HCT116 (cell line): ENCODE measurements at regions not wholly inside any gene's neighbourhood (a gene's known extent, or its start where the extent isn't known, plus 50 kb on each side); places are given as distances from the start of the nearest gene placed in this dataset.

Source experiments
- ATAC-seq: fragments of 200-7000 bp; cut with Tn5 transposase; 2 replicates; pipeline ENCODE4 v1.9.1; 2020; ENCODE audit warnings: mild to moderate bottlenecking, moderate library complexity
- BruUV-seq: library from RNA; stranded (reverse); fragments of 400-500 nt; replicated peaks from 2 replicates; lab custom pipeline; 2021; lab: Mats Ljungman, UMichigan
- CTCF ChIA-PET: fragments of 300-600 bp; sonication (Branson Sonifier 250); formaldehyde crosslinking; loops from one replicate; lab custom pipeline; 2021; ENCODE audit warnings: antibody characterized with exemption; lab: Charles Lee
- POLR2A ChIA-PET: fragments of 300-600, 350-600 bp; sonication (Branson Sonifier 250); formaldehyde crosslinking; loops from one replicate; lab custom pipeline; 2021; ENCODE audit warnings: antibody characterized with exemption; lab: Charles Lee
- RAD21 ChIA-PET, 2 experiments: fragments of 300-600 bp; sonication (Branson Sonifier 250); formaldehyde crosslinking; loops; one replicate each; lab custom pipeline; 2023; ENCODE audit warnings: low total read pairs in 2 of 2; ENCODE audit not compliant: uncharacterized antibody in 2 of 2, unreplicated experiment in 2 of 2, low non-redundant PET in 1 of 2; lab: Charles Lee
- DNase-seq: peaks from one replicate; pipeline ENCODE4 v3.0.0-alpha.2; 2010; ENCODE audit warnings: low read depth, low spot score
- H2AFZ ChIP-seq: fragments of 200-600 bp; shearing (Covaris generic), sonication (generic); 2 replicates; pipeline ENCODE4 v1.6.1; 2017; ENCODE audit warnings: low read depth, mixed run types, mixed read lengths, antibody characterized with exemption, low read length; ENCODE audit not compliant: poor library complexity, severe bottlenecking
- H3K27ac ChIP-seq: 2 replicates; pipeline ENCODE4 v1.5.1; 2012; ENCODE audit warnings: low read depth, low read length
- H3K27me3 ChIP-seq: fragments of 200-600 bp; sonication (generic); 2 replicates; pipeline ENCODE4 v1.6.1; 2016; ENCODE audit warnings: mixed run types, low read length, mixed read lengths; ENCODE audit not compliant: insufficient read depth
- H3K36me3 ChIP-seq, 2 experiments: fragments of 200-500 bp in 1 of 2; fragments of 200-600 bp in 1 of 2; sonication (Bioruptor generic) in 1 of 2; sonication (generic) in 1 of 2; 2 replicates each; pipeline versions ENCODE4 v1.5.1 to v1.6.1; 2014 to 2016; ENCODE audit warnings: low read length in 2 of 2, inconsistent platforms in 1 of 2, mixed read lengths in 1 of 2, mixed run types in 1 of 2; ENCODE audit not compliant: insufficient read depth in 2 of 2, control insufficient read depth in 1 of 2
- H3K4me1 ChIP-seq, 2 experiments: fragments of 200-600 bp in 1 of 2; sonication (generic) in 1 of 2; 2 replicates each; pipeline versions ENCODE4 v1.5.1 to v1.6.1; 2012 to 2017; ENCODE audit warnings: low read length in 2 of 2, inconsistent platforms in 1 of 2, mild to moderate bottlenecking in 1 of 2, mixed read lengths in 1 of 2, mixed run types in 1 of 2, moderate library complexity in 1 of 2; ENCODE audit not compliant: insufficient read depth in 2 of 2, control insufficient read depth in 1 of 2
- H3K4me2 ChIP-seq: fragments of 200-600 bp; sonication (generic); 2 replicates; pipeline ENCODE4 v1.6.1; 2017; ENCODE audit warnings: mixed run types, low read length, mixed read lengths
- H3K4me3 ChIP-seq, 2 experiments: fragments of 200-600 bp in 1 of 2; sonication (generic) in 1 of 2; replicated peaks in 1 of 2; 2 replicates each; pipeline ENCODE4 v1.5.1; 2011 to 2016; ENCODE audit warnings: low read length in 2 of 2, control low read depth in 1 of 2, low read depth in 1 of 2, mild to moderate bottlenecking in 1 of 2, mixed read lengths in 1 of 2, mixed run types in 1 of 2
- H3K79me2 ChIP-seq: fragments of 200-600 bp; sonication (generic); 2 replicates; pipeline ENCODE4 v1.6.1; 2017; ENCODE audit warnings: mild to moderate bottlenecking, mixed run types, low read length, moderate library complexity, mixed read lengths; ENCODE audit not compliant: insufficient read depth
- H3K9ac ChIP-seq: fragments of 200-600 bp; sonication (generic); 2 replicates; pipeline ENCODE4 v1.6.1; 2016; ENCODE audit warnings: low read length, mixed read lengths
- H3K9me2 ChIP-seq: fragments of 200-600 bp; sonication (generic), shearing (Covaris generic); 2 replicates; pipeline ENCODE4 v1.6.1; 2017; ENCODE audit warnings: mixed run types, mild to moderate bottlenecking, moderate library complexity; ENCODE audit not compliant: insufficient read depth
- H3K9me3 ChIP-seq, 2 experiments: fragments of 200-500 bp in 1 of 2; fragments of 200-600 bp in 1 of 2; sonication (Bioruptor generic) in 1 of 2; sonication (generic) in 1 of 2; 2 replicates each; pipeline ENCODE4 v1.6.1; 2014 to 2017; ENCODE audit warnings: low read length in 2 of 2, mixed read lengths in 2 of 2, inconsistent platforms in 1 of 2, low read depth in 1 of 2, mild to moderate bottlenecking in 1 of 2, mixed run types in 1 of 2, moderate library complexity in 1 of 2; ENCODE audit not compliant: control insufficient read depth in 1 of 2, insufficient read depth in 1 of 2
- H4K20me1 ChIP-seq: fragments of 200-600 bp; sonication (generic), shearing (Covaris generic); 2 replicates; pipeline ENCODE4 v1.6.1; 2017; ENCODE audit warnings: mixed run types, mild to moderate bottlenecking, moderate library complexity; ENCODE audit not compliant: insufficient read depth
- CBX3 ChIP-seq: IDR thresholded peaks from 2 replicates; pipeline ENCODE4 v1.6.1; 2012; ENCODE audit warnings: low read depth
- EZH2 ChIP-seq: fragments of 200-600 bp; sonication (generic); IDR thresholded peaks from 2 replicates; pipeline ENCODE4 v1.6.1; 2017; ENCODE audit warnings: antibody characterized with exemption, mixed run types
- EZH2phosphoT487 ChIP-seq: fragments of 200-600 bp; IDR thresholded peaks from 2 replicates; pipeline ENCODE4 v1.6.1; 2018; ENCODE audit warnings: antibody characterized with exemption, borderline replicate concordance
- JUND ChIP-seq: IDR thresholded peaks from 2 replicates; pipeline ENCODE4 v1.6.1; 2012
- POLR2A ChIP-seq: IDR thresholded peaks from 2 replicates; pipeline ENCODE4 v1.7.0; 2011; ENCODE audit warnings: borderline replicate concordance; ENCODE audit not compliant: insufficient read depth, insufficient read length; ENCODE audit errors: extremely low read depth
- POLR2AphosphoS5 ChIP-seq: IDR thresholded peaks from 2 replicates; pipeline ENCODE4 v1.6.1; 2011; ENCODE audit warnings: mild to moderate bottlenecking, low read depth, low read length, moderate library complexity
- RAD21 ChIP-seq: IDR thresholded peaks from 2 replicates; pipeline ENCODE4 v1.6.1; 2012; ENCODE audit warnings: low read depth, mild to moderate bottlenecking
- SP1 ChIP-seq: IDR thresholded peaks from 2 replicates; pipeline ENCODE4 v1.6.1; 2012; ENCODE audit warnings: low read depth
- SRF ChIP-seq: IDR thresholded peaks from 2 replicates; pipeline ENCODE4 v1.6.1; 2012; ENCODE audit warnings: low read depth
- TCF7L2 ChIP-seq: IDR thresholded peaks from 2 replicates; pipeline ENCODE4 v1.7.0; 2011; ENCODE audit warnings: borderline replicate concordance, inconsistent platforms; ENCODE audit not compliant: insufficient read depth, insufficient read length; ENCODE audit errors: extremely low read depth
- ZFX ChIP-seq: fragments of 450-650 bp; IDR thresholded peaks from 2 replicates; pipeline ENCODE4 v1.6.1; 2017
- ZNF274 ChIP-seq: fragments of 200-500 bp; sonication (Bioruptor generic); IDR thresholded peaks from 2 replicates; pipeline ENCODE4 v1.6.1; 2014; ENCODE audit warnings: mild to moderate bottlenecking, low read depth, low read length, inconsistent platforms
- intact Hi-C: fragments of 100-400 bp; cut with micrococcal nuclease; formaldehyde crosslinking; loops from 2 replicates; pipeline ENCODE4 v1.10.0; 2022
- TF ChIP-seq, protein P1 (sequence below): IDR thresholded peaks from 2 replicates; pipeline ENCODE4 v1.6.1; 2012
- TF ChIP-seq, protein P2 (sequence below): IDR thresholded peaks from 2 replicates; pipeline ENCODE4 v1.6.1; 2012
- TF ChIP-seq, protein P3 (sequence below), 3 experiments: fragments of 200-600 bp in 1 of 3; sonication (generic) in 1 of 3; IDR thresholded peaks in 2 of 3; conservative IDR thresholded peaks in 1 of 3; 2 replicates each; pipeline ENCODE4 v1.5.1; 2012 to 2017; ENCODE audit warnings: low read depth in 2 of 3, low read length in 2 of 3, antibody characterized with exemption in 1 of 3, borderline replicate concordance in 1 of 3, control low read depth in 1 of 3, mild to moderate bottlenecking in 1 of 3, mixed read lengths in 1 of 3, mixed run types in 1 of 3, moderate library complexity in 1 of 3; ENCODE audit not compliant: insufficient read depth in 1 of 3
- TF ChIP-seq, protein P4 (sequence below): IDR thresholded peaks from 2 replicates; pipeline ENCODE4 v1.6.1; 2012; ENCODE audit warnings: low read depth
- TF ChIP-seq, protein P5 (sequence below): IDR thresholded peaks from 2 replicates; pipeline ENCODE4 v1.6.1; 2011; ENCODE audit warnings: mild to moderate bottlenecking, low read length, moderate library complexity; ENCODE audit not compliant: insufficient replicate concordance; ENCODE audit errors: extremely low read depth

DNA sequence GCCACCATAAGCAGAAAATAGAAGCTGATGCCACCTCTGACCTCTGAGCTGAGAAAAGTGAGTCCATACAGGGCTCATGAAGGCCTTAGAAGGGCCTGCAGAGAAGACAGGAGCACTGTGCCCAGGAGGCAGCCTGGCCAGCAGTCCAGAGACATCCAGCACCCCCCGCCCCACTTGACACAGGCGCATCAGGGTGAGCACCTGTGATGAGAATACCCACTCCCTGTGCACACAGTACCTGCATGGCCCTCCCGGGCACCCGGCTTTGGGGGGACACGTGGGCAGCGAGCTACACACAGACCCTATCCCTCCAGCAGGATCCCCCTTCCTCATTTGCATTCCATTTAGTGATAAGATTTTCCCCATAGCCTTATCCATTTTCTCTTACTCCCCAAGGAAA, 63.6 kb upstream of the NSMCE3 start:
- Histone ChIP-seq H3K36me3 (no peaks in the 10 kb centered on the region), H3K27ac (no peak overlapping the region), H3K79me2 (no peaks in the 10 kb centered on the region), H3K4me3 (no peak overlapping the region), H3K4me2 (no peak overlapping the region), H3K4me1 (no peaks in the 10 kb centered on the region), H3K9ac (no peak overlapping the region), H4K20me1 (no peaks in the 10 kb centered on the region), H3K27me3 (peaks cover 3% of the 10 kb centered on the region; the same call in 1 of the 2 replicates), H3K9me2 (no peaks in the 10 kb centered on the region), H2AFZ (no peak overlapping the region), H3K9me3 (no peaks in the 10 kb centered on the region)
- DNase-seq (no peak), ATAC-seq (no peak)
- ChIA-PET RAD21 (no interaction called here), POLR2A (no interaction called here), CTCF (no interaction called here)
- TF ChIP-seq CBX3 (no peak), SRF (no peak), POLR2A (no peak), EZH2phosphoT487 (no peak), JUND (no peak), ZNF274 (no peak), POLR2AphosphoS5 (no peak), EZH2 (no peak), SP1 (no peak), RAD21 (no peak), TCF7L2 (no peak), ZFX (no peak)
- TF ChIP-seq, protein P1, sequence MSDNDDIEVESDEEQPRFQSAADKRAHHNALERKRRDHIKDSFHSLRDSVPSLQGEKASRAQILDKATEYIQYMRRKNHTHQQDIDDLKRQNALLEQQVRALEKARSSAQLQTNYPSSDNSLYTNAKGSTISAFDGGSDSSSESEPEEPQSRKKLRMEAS: no peak
- TF ChIP-seq, protein P2, sequence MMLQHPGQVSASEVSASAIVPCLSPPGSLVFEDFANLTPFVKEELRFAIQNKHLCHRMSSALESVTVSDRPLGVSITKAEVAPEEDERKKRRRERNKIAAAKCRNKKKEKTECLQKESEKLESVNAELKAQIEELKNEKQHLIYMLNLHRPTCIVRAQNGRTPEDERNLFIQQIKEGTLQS: no peak
- TF ChIP-seq, protein P3, sequence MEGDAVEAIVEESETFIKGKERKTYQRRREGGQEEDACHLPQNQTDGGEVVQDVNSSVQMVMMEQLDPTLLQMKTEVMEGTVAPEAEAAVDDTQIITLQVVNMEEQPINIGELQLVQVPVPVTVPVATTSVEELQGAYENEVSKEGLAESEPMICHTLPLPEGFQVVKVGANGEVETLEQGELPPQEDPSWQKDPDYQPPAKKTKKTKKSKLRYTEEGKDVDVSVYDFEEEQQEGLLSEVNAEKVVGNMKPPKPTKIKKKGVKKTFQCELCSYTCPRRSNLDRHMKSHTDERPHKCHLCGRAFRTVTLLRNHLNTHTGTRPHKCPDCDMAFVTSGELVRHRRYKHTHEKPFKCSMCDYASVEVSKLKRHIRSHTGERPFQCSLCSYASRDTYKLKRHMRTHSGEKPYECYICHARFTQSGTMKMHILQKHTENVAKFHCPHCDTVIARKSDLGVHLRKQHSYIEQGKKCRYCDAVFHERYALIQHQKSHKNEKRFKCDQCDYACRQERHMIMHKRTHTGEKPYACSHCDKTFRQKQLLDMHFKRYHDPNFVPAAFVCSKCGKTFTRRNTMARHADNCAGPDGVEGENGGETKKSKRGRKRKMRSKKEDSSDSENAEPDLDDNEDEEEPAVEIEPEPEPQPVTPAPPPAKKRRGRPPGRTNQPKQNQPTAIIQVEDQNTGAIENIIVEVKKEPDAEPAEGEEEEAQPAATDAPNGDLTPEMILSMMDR (IDR thresholded peaks at IDR 0.05 in 2 of 3, conservative IDR thresholded peaks at IDR 0.05 in 1 of 3; ENCODE audit: borderline replicate concordance in 1 of 3, insufficient read depth in 1 of 3, low read depth in 2 of 3, low read length in 2 of 3): no peak
- TF ChIP-seq, protein P4, sequence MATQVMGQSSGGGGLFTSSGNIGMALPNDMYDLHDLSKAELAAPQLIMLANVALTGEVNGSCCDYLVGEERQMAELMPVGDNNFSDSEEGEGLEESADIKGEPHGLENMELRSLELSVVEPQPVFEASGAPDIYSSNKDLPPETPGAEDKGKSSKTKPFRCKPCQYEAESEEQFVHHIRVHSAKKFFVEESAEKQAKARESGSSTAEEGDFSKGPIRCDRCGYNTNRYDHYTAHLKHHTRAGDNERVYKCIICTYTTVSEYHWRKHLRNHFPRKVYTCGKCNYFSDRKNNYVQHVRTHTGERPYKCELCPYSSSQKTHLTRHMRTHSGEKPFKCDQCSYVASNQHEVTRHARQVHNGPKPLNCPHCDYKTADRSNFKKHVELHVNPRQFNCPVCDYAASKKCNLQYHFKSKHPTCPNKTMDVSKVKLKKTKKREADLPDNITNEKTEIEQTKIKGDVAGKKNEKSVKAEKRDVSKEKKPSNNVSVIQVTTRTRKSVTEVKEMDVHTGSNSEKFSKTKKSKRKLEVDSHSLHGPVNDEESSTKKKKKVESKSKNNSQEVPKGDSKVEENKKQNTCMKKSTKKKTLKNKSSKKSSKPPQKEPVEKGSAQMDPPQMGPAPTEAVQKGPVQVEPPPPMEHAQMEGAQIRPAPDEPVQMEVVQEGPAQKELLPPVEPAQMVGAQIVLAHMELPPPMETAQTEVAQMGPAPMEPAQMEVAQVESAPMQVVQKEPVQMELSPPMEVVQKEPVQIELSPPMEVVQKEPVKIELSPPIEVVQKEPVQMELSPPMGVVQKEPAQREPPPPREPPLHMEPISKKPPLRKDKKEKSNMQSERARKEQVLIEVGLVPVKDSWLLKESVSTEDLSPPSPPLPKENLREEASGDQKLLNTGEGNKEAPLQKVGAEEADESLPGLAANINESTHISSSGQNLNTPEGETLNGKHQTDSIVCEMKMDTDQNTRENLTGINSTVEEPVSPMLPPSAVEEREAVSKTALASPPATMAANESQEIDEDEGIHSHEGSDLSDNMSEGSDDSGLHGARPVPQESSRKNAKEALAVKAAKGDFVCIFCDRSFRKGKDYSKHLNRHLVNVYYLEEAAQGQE: no peak
- TF ChIP-seq, protein P5, sequence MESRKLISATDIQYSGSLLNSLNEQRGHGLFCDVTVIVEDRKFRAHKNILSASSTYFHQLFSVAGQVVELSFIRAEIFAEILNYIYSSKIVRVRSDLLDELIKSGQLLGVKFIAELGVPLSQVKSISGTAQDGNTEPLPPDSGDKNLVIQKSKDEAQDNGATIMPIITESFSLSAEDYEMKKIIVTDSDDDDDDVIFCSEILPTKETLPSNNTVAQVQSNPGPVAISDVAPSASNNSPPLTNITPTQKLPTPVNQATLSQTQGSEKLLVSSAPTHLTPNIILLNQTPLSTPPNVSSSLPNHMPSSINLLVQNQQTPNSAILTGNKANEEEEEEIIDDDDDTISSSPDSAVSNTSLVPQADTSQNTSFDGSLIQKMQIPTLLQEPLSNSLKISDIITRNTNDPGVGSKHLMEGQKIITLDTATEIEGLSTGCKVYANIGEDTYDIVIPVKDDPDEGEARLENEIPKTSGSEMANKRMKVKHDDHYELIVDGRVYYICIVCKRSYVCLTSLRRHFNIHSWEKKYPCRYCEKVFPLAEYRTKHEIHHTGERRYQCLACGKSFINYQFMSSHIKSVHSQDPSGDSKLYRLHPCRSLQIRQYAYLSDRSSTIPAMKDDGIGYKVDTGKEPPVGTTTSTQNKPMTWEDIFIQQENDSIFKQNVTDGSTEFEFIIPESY: no peak
- intact Hi-C loops: no loop called here
- BruUV-seq: no TSS peak
